ENCODE measurements at regions not wholly inside any gene's neighbourhood (a gene's known extent, or its start where the extent isn't known, plus 50 kb on each side); places are given as distances from the start of the nearest gene placed in this dataset.

DNA sequence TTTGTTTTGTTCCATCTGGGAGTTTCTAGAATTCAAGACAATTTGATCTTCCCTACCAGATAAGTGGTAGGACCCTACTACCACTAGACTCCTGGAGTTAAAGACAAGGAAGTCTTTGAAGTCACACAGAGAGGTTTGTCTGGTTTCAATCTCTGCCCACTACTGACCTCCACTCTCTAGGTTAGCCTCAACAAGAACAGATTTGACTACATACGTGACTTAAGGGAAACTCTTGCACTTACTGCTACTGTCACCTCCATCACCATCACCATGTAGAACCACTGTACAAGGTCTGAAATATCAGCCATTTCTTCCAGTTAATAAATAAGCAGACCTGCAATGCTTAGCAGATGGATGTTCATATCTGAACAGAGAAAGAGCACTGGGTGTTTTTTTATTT, 148.3 kb upstream of the ARHGEF26 start:
- H2AFZ ChIP-seq, result no peak overlapping the region

DNA sequence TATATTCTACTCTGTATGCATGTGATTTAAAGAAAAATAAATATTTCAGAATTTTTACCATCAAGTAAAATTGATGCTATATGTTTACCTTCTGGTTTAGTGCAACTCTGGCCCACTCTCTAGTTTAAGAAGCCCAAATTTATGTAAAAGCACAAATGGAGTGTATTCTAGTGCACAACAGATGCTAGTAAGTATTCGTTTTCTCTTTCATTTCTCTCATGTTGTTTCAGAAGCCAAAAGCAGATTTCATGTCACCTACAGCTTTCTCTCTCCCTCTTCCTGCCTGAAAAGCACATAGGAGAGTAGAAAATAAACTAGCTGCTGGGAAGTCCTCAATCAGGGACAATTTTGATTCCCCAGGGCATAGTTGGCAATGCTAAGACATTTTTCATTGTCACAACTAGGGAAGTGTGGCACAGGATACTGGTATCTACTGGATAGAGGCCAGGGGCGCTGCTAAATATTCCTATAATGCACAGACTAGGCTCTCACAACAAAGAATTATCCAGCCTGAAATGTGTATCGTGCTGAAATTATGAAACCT, 147.4 kb upstream of the ARHGEF26 start:
- Histone ChIP-seq H3K27ac (no peak overlapping the region), H4K20me1 (ENCODE audit: insufficient read depth, poor library complexity, severe bottlenecking) (no peaks in the 10 kb centered on the region), H3K27me3 (no peaks in the 10 kb centered on the region), H3K4me3 (no peak overlapping the region), H3K9me2 (replicated peaks; ENCODE audit: insufficient read depth) (no peaks in the 10 kb centered on the region), H3K9me3 (ENCODE audit: low read depth) (no peaks in the 10 kb centered on the region), H3K4me2 (no peak overlapping the region), H3K36me3 (replicated peaks; ENCODE audit: insufficient read depth, low read depth) (no peaks in the 10 kb centered on the region), H3K4me1 (ENCODE audit: insufficient read depth) (no peaks in the 10 kb centered on the region), H2AFZ (no peak overlapping the region), H3K79me2 (no peaks in the 10 kb centered on the region)
- TF ChIP-seq EZH2phosphoT487 (IDR thresholded peaks at IDR 0.05; ENCODE audit: low read depth, severe bottlenecking, unreplicated experiment) (no peak), EZH2 (IDR thresholded peaks at IDR 0.05; ENCODE audit: borderline replicate concordance) (no peak)
- TF ChIP-seq, protein P1, sequence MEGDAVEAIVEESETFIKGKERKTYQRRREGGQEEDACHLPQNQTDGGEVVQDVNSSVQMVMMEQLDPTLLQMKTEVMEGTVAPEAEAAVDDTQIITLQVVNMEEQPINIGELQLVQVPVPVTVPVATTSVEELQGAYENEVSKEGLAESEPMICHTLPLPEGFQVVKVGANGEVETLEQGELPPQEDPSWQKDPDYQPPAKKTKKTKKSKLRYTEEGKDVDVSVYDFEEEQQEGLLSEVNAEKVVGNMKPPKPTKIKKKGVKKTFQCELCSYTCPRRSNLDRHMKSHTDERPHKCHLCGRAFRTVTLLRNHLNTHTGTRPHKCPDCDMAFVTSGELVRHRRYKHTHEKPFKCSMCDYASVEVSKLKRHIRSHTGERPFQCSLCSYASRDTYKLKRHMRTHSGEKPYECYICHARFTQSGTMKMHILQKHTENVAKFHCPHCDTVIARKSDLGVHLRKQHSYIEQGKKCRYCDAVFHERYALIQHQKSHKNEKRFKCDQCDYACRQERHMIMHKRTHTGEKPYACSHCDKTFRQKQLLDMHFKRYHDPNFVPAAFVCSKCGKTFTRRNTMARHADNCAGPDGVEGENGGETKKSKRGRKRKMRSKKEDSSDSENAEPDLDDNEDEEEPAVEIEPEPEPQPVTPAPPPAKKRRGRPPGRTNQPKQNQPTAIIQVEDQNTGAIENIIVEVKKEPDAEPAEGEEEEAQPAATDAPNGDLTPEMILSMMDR (IDR thresholded peaks at IDR 0.05; ENCODE audit: poor library complexity), result no peak
- WGBS (ENCODE audit: low lambda C conversion rate, missing lambda C conversion rate), result 88% methylated on average over 3 of the region's 3 CpGs
- DNase-seq (ENCODE audit: low spot score), result no peak

More for the DNA sequence above, 148.3 kb upstream of the ARHGEF26 start:
- no peaks in the 10 kb centered on the region for H3K36me3 ChIP-seq (replicated peaks; ENCODE audit: insufficient read depth, low read depth)
- H3K9me3 ChIP-seq (ENCODE audit: low read depth), result no peaks in the 10 kb centered on the region
- no peak overlapping the region for H3K4me2 ChIP-seq
- no peak overlapping the region for H3K4me3 ChIP-seq
- TF ChIP-seq EZH2 (IDR thresholded peaks at IDR 0.05; ENCODE audit: borderline replicate concordance), result no peak
- TF ChIP-seq, protein P1 (IDR thresholded peaks at IDR 0.05; ENCODE audit: poor library complexity), result no peak
- TF ChIP-seq EZH2phosphoT487 (IDR thresholded peaks at IDR 0.05; ENCODE audit: low read depth, severe bottlenecking, unreplicated experiment), result no peak
- H3K9me2 ChIP-seq (replicated peaks; ENCODE audit: insufficient read depth), result no peaks in the 10 kb centered on the region
- H3K4me1 ChIP-seq (ENCODE audit: insufficient read depth), result no peaks in the 10 kb centered on the region
- no peaks in the 10 kb centered on the region for H4K20me1 ChIP-seq (ENCODE audit: insufficient read depth, poor library complexity, severe bottlenecking)
- DNase-seq (ENCODE audit: low spot score), result no peak
- WGBS (ENCODE audit: low lambda C conversion rate, missing lambda C conversion rate), result 96% methylated on average over 1 of the region's 1 CpG
- no peaks in the 10 kb centered on the region for H3K79me2 ChIP-seq
- no peak overlapping the region for H3K27ac ChIP-seq
- no peaks in the 10 kb centered on the region for H3K27me3 ChIP-seq

DNA sequence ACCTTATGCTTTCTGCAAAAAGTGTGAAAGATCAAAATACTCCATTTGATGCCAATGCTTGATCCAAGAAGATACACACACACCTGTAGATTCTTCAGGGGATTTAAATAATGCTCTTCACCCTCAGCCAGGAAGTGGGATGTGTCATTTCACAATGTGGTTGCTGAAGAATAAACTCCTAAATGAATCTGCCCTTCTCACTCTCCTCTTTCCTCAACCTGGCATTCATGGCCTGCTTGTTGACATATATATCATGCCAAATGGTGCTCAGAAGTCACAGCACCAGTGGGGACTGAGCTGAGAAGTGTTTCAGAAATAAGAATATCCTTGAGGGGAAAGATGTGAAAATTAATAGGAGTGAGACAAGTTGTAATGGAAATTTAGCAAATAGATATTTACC, 146.6 kb upstream of the ARHGEF26 start:
- Histone ChIP-seq H3K27me3 (no peaks in the 10 kb centered on the region), H3K79me2 (no peaks in the 10 kb centered on the region), H3K36me3 (replicated peaks; ENCODE audit: insufficient read depth, low read depth) (no peaks in the 10 kb centered on the region), H2AFZ (no peak overlapping the region), H4K20me1 (ENCODE audit: insufficient read depth, poor library complexity, severe bottlenecking) (no peaks in the 10 kb centered on the region), H3K4me3 (no peak overlapping the region), H3K9me3 (ENCODE audit: low read depth) (no peaks in the 10 kb centered on the region), H3K27ac (no peak overlapping the region), H3K9me2 (replicated peaks; ENCODE audit: insufficient read depth) (no peaks in the 10 kb centered on the region), H3K4me1 (ENCODE audit: insufficient read depth) (no peaks in the 10 kb centered on the region), H3K4me2 (no peak overlapping the region)
- TF ChIP-seq, protein P1 (IDR thresholded peaks at IDR 0.05; ENCODE audit: poor library complexity), result no peak
- TF ChIP-seq EZH2phosphoT487 (IDR thresholded peaks at IDR 0.05; ENCODE audit: low read depth, severe bottlenecking, unreplicated experiment) (no peak), EZH2 (IDR thresholded peaks at IDR 0.05; ENCODE audit: borderline replicate concordance) (no peak)
- no peak for DNase-seq (ENCODE audit: low spot score)
